GM12875 (cell line): ENCODE measurements at regions not wholly inside any gene's neighbourhood (a gene's known extent, or its start where the extent isn't known, plus 50 kb on each side); places are given as distances from the start of the nearest gene placed in this dataset.

Experiments used
- H3K4me3 ChIP-seq: one replicate; pipeline ENCODE4 v1.5.1; 2011; ENCODE audit warnings: low read depth, low read length, control low read depth
- CTCF ChIP-seq: IDR thresholded peaks from 2 replicates; pipeline ENCODE4 v1.5.1; 2011; ENCODE audit warnings: low read depth, mild to moderate bottlenecking, control low read depth, inconsistent platforms, low read length, moderate library complexity, borderline replicate concordance; ENCODE audit not compliant: insufficient read depth

GRCh38 chr9:79034583-79034982, 537.2 kb upstream of the TLE4 start:
- H3K4me3 ChIP-seq = no peak overlapping the region
- TF ChIP-seq CTCF = no peak

- no peak for TF ChIP-seq CTCF
- H3K4me3 ChIP-seq = no peak overlapping the region
Measured at GRCh38 chr9:79037338-79037737, 534.4 kb upstream of the TLE4 start.

- no peak for TF ChIP-seq CTCF
- H3K4me3 ChIP-seq = no peak overlapping the region
Measured at GRCh38 chr9:79040671-79041070, 531.1 kb upstream of the TLE4 start.

- TF ChIP-seq CTCF = no peak
- H3K4me3 ChIP-seq = no peak overlapping the region
Measured at GRCh38 chr9:79041266-79041665, 530.5 kb upstream of the TLE4 start.

GRCh38 chr9:79043916-79044315, 527.8 kb upstream of the TLE4 start:
- H3K4me3 ChIP-seq = no peak overlapping the region
- no peak for TF ChIP-seq CTCF

- H3K4me3 ChIP-seq = no peak overlapping the region
- TF ChIP-seq CTCF = no peak
Measured at GRCh38 chr9:79046401-79046800, 525.4 kb upstream of the TLE4 start.

GRCh38 chr9:79049371-79049770, 522.4 kb upstream of the TLE4 start:
- TF ChIP-seq CTCF = no peak
- no peak overlapping the region for H3K4me3 ChIP-seq
